CD14-positive monocyte (primary cell): ENCODE measurements at regions not wholly inside any gene's neighbourhood (a gene's known extent, or its start where the extent isn't known, plus 50 kb on each side); places are given as distances from the start of the nearest gene placed in this dataset.

ENCODE experiments used
- DNase-seq, 3 donors: peaks; one replicate each; pipeline ENCODE4 v3.0.0-alpha.2; 2011 to 2022
- H2AFZ ChIP-seq: 2 replicates; pipeline ENCODE4 v1.6.0; 2012; ENCODE audit warnings: mild to moderate bottlenecking, low read depth, low read length, inconsistent platforms; ENCODE audit not compliant: insufficient read depth, poor library complexity, severe bottlenecking
- H3K27ac ChIP-seq, 2 donors: 1 replicate in 1 of 2; 2 replicates in 1 of 2; pipeline ENCODE4 v1.5.1; 2012 to 2013; ENCODE audit warnings: low read length in 2 of 2, control low read depth in 1 of 2, inconsistent platforms in 1 of 2, low read depth in 1 of 2, mild to moderate bottlenecking in 1 of 2
- H3K27me3 ChIP-seq, 2 donors: one replicate each; pipeline versions ENCODE4 v1.6.0 to v1.6.1; 2011 to 2013; ENCODE audit warnings: low read length in 2 of 2; ENCODE audit not compliant: control insufficient read depth in 2 of 2, insufficient read depth in 2 of 2
- H3K36me3 ChIP-seq, 2 donors: replicated peaks in 1 of 2; 1 replicate in 1 of 2; 2 replicates in 1 of 2; pipeline versions ENCODE4 v1.5.1 to v1.6.1; 2012 to 2013; ENCODE audit warnings: low read length in 2 of 2, control low read depth in 1 of 2, inconsistent platforms in 1 of 2, mild to moderate bottlenecking in 1 of 2; ENCODE audit not compliant: insufficient read depth in 2 of 2, control insufficient read depth in 1 of 2
- H3K4me1 ChIP-seq, 2 donors: 1 replicate in 1 of 2; 2 replicates in 1 of 2; pipeline versions ENCODE4 v1.5.1 to v1.6.1; 2012 to 2013; ENCODE audit warnings: low read length in 2 of 2, control low read depth in 1 of 2, inconsistent platforms in 1 of 2, mild to moderate bottlenecking in 1 of 2, moderate library complexity in 1 of 2; ENCODE audit not compliant: insufficient read depth in 2 of 2, control insufficient read depth in 1 of 2
- H3K4me2 ChIP-seq: replicated peaks from 2 replicates; pipeline ENCODE3; 2012; ENCODE audit warnings: low read length, moderate library complexity, mild to moderate bottlenecking; ENCODE audit not compliant: poor library complexity, severe bottlenecking; ENCODE audit errors: extremely low read depth
- H3K4me3 ChIP-seq, 3 experiments: fragments of 200-600 bp in 1 of 3; sonication (generic) in 1 of 3; replicated peaks in 1 of 3; 1 replicate in 2 of 3; 2 replicates in 1 of 3; pipeline ENCODE4 v1.5.1; 2011 to 2013; ENCODE audit warnings: low read length in 3 of 3, mild to moderate bottlenecking in 3 of 3, control low read depth in 2 of 3, low read depth in 2 of 3, inconsistent platforms in 1 of 3, moderate library complexity in 1 of 3
- H3K79me2 ChIP-seq: 2 replicates; pipeline ENCODE4 v1.6.0; 2012; ENCODE audit warnings: mild to moderate bottlenecking, control low read depth, inconsistent platforms, low read length, moderate library complexity; ENCODE audit not compliant: insufficient read depth
- H3K9ac ChIP-seq: 2 replicates; pipeline ENCODE4 v1.6.0; 2017; ENCODE audit warnings: low read length, mild to moderate bottlenecking; ENCODE audit not compliant: insufficient read depth, poor library complexity, severe bottlenecking
- H3K9me3 ChIP-seq, 2 donors: replicated peaks in 1 of 2; 1 replicate in 1 of 2; 2 replicates in 1 of 2; pipeline versions ENCODE4 v1.5.1 to v1.6.1; 2012 to 2013; ENCODE audit warnings: low read length in 2 of 2, control low read depth in 1 of 2; ENCODE audit not compliant: control insufficient read depth in 1 of 2, insufficient read depth in 1 of 2
- H4K20me1 ChIP-seq: 2 replicates; pipeline ENCODE4 v1.6.0; 2012; ENCODE audit warnings: mild to moderate bottlenecking, low read length, control low read depth, moderate library complexity; ENCODE audit not compliant: insufficient read depth
- H3K27ac Mint-ChIP-seq, 7 donors: one replicate each; pipeline ENCODE4 v1.8.0; 2020; ENCODE audit warnings: mild to moderate bottlenecking in 7 of 7, mixed read lengths in 7 of 7, moderate library complexity in 6 of 7, inconsistent platforms in 2 of 7
- H3K27me3 Mint-ChIP-seq, 3 donors: one replicate each; pipeline ENCODE4 v1.8.0; 2021 to 2022; ENCODE audit warnings: low read depth in 3 of 3, mild to moderate bottlenecking in 3 of 3, mixed read lengths in 3 of 3, moderate library complexity in 3 of 3, inconsistent platforms in 1 of 3
- H3K36me3 Mint-ChIP-seq, 2 donors: one replicate each; pipeline ENCODE4 v1.8.0; 2020; ENCODE audit warnings: mixed read lengths in 2 of 2, inconsistent platforms in 1 of 2, mild to moderate bottlenecking in 1 of 2
- H3K4me1 Mint-ChIP-seq: one replicate; pipeline ENCODE4 v1.8.0; 2020; ENCODE audit warnings: mild to moderate bottlenecking, mixed read lengths
- H3K4me3 Mint-ChIP-seq, 2 donors: one replicate each; pipeline ENCODE4 v1.8.0; 2020; ENCODE audit warnings: mild to moderate bottlenecking in 2 of 2, mixed read lengths in 2 of 2, moderate library complexity in 1 of 2
- H3K9me3 Mint-ChIP-seq, 7 donors: one replicate each; pipeline ENCODE4 v1.8.0; 2020 to 2022; ENCODE audit warnings: mixed read lengths in 7 of 7, mild to moderate bottlenecking in 6 of 7, moderate library complexity in 6 of 7, inconsistent platforms in 2 of 7
- WGBS: methylation state at CpG from one replicate; pipeline ENCODE4 v1.1.5; 2013; ENCODE audit warnings: missing lambda C conversion rate; ENCODE audit not compliant: insufficient coverage; 5-methylcytosine and 5-hydroxymethylcytosine counted together
- intact Hi-C, 2 donors: fragments of 100-400 bp; cut with micrococcal nuclease; formaldehyde crosslinking; loops; one replicate each; pipeline versions ENCODE4 v1.15.0 to v1.15.1; 2023
- TF ChIP-seq, protein P1 (sequence below): fragments of 200-600 bp; IDR thresholded peaks from one replicate; pipeline ENCODE4 v1.8.0; 2022; ENCODE audit warnings: antibody characterized with exemption, mild to moderate bottlenecking

GRCh38 chr5:28714907-28715698 lies 1676.7 kb upstream of the CDH9 start:
- H3K27me3 Mint-ChIP-seq = no peaks in the 10 kb centered on the region
- H3K4me3 Mint-ChIP-seq = no peak overlapping the region
- Histone ChIP-seq H3K4me2 (no peak overlapping the region), H3K79me2 (no peaks in the 10 kb centered on the region), H3K9ac (no peak overlapping the region), H3K27me3 (no peaks in the 10 kb centered on the region), H3K36me3 (no peaks in the 10 kb centered on the region), H3K4me3 (no peak overlapping the region), H2AFZ (no peak overlapping the region), H4K20me1 (no peaks in the 10 kb centered on the region), H3K27ac (no peak overlapping the region), H3K9me3 (no peaks in the 10 kb centered on the region), H3K4me1 (no peaks in the 10 kb centered on the region)
- H3K36me3 Mint-ChIP-seq = no peaks in the 10 kb centered on the region
- no peak overlapping the region for H3K27ac Mint-ChIP-seq
- DNase-seq = no peak
- H3K4me1 Mint-ChIP-seq = no peaks in the 10 kb centered on the region
- intact Hi-C loops = no loop called here
- no peaks in the 10 kb centered on the region for H3K9me3 Mint-ChIP-seq
- no CpG with 5 or more reads among the region's 4 CpGs for WGBS
- TF ChIP-seq, protein P1, sequence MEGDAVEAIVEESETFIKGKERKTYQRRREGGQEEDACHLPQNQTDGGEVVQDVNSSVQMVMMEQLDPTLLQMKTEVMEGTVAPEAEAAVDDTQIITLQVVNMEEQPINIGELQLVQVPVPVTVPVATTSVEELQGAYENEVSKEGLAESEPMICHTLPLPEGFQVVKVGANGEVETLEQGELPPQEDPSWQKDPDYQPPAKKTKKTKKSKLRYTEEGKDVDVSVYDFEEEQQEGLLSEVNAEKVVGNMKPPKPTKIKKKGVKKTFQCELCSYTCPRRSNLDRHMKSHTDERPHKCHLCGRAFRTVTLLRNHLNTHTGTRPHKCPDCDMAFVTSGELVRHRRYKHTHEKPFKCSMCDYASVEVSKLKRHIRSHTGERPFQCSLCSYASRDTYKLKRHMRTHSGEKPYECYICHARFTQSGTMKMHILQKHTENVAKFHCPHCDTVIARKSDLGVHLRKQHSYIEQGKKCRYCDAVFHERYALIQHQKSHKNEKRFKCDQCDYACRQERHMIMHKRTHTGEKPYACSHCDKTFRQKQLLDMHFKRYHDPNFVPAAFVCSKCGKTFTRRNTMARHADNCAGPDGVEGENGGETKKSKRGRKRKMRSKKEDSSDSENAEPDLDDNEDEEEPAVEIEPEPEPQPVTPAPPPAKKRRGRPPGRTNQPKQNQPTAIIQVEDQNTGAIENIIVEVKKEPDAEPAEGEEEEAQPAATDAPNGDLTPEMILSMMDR = no peak

GRCh38 chr5:28710360-28710759 lies 1672.0 kb upstream of the CDH9 start:
- intact Hi-C loops = no loop called here
- Histone ChIP-seq H3K79me2 (no peaks in the 10 kb centered on the region), H3K9ac (no peak overlapping the region), H2AFZ (no peak overlapping the region), H4K20me1 (no peaks in the 10 kb centered on the region), H3K4me1 (no peaks in the 10 kb centered on the region), H3K27ac (no peak overlapping the region), H3K27me3 (no peaks in the 10 kb centered on the region), H3K9me3 (no peaks in the 10 kb centered on the region), H3K36me3 (no peaks in the 10 kb centered on the region), H3K4me2 (no peak overlapping the region), H3K4me3 (no peak overlapping the region)
- DNase-seq = no peak
- H3K27ac Mint-ChIP-seq = no peak overlapping the region
- no peaks in the 10 kb centered on the region for H3K36me3 Mint-ChIP-seq
- H3K9me3 Mint-ChIP-seq = peaks cover 0 to 3% (median 0%) of the 10 kb centered on the region in 7 donors
- H3K27me3 Mint-ChIP-seq = no peaks in the 10 kb centered on the region
- H3K4me1 Mint-ChIP-seq = no peaks in the 10 kb centered on the region
- TF ChIP-seq, protein P1 = no peak
- H3K4me3 Mint-ChIP-seq = no peak overlapping the region
